OCI-LY7 (cell line): ENCODE measurements at regions not wholly inside any gene's neighbourhood (a gene's known extent, or its start where the extent isn't known, plus 50 kb on each side); places are given as distances from the start of the nearest gene placed in this dataset.
"Not testable (repeated sequence)": the region's sequence is repeated elsewhere in the genome, so short reads cannot be mapped to it uniquely, and the experiment has no call there.

Source experiments
- BruUV-seq: library from RNA; stranded (reverse); fragments of 400-500 nt; replicated peaks from 2 replicates; lab custom pipeline; 2021; lab: Mats Ljungman, UMichigan
- CTCF ChIA-PET: fragments of 300-600 bp; sonication (Branson Sonifier 250); formaldehyde crosslinking; loops from one replicate; lab custom pipeline; 2022; ENCODE audit warnings: antibody characterized with exemption; ENCODE audit not compliant: unreplicated experiment; lab: Charles Lee
- POLR2A ChIA-PET: fragments of 300-600 bp; sonication (Branson Sonifier 250); formaldehyde crosslinking; loops from one replicate; lab custom pipeline; 2022; ENCODE audit warnings: antibody characterized with exemption; lab: Charles Lee
- DNase-seq: peaks from one replicate; pipeline ENCODE4 v3.0.0-alpha.2; 2015; ENCODE audit warnings: low spot score
- H2AFZ ChIP-seq: fragments of 200-600 bp; sonication (generic), shearing (Covaris generic); 2 replicates; pipeline ENCODE4 v1.6.1; 2014; ENCODE audit warnings: mild to moderate bottlenecking, antibody characterized with exemption, low read length, moderate library complexity
- H3K27ac ChIP-seq: fragments of 200-600 bp; sonication (generic); 2 replicates; pipeline ENCODE4 v1.5.1; 2014; ENCODE audit warnings: mixed run types, low read depth, mild to moderate bottlenecking, moderate library complexity, low read length, inconsistent platforms; ENCODE audit not compliant: poor library complexity, severe bottlenecking
- H3K36me3 ChIP-seq: fragments of 200-600 bp; sonication (generic); 2 replicates; pipeline ENCODE4 v1.6.1; 2014; ENCODE audit warnings: mild to moderate bottlenecking, antibody characterized with exemption, low read length, moderate library complexity, mixed read lengths; ENCODE audit not compliant: insufficient read depth
- H3K4me1 ChIP-seq: fragments of 200-600 bp; sonication (generic); 2 replicates; pipeline ENCODE4 v1.5.1; 2014; ENCODE audit warnings: mild to moderate bottlenecking, low read length; ENCODE audit not compliant: insufficient read depth, poor library complexity, severe bottlenecking
- H3K4me2 ChIP-seq: fragments of 200-600 bp; sonication (generic); 2 replicates; pipeline ENCODE4 v1.6.1; 2014; ENCODE audit warnings: mild to moderate bottlenecking, low read length
- H3K4me3 ChIP-seq: fragments of 200-600 bp; sonication (generic); 2 replicates; pipeline ENCODE4 v1.5.1; 2014; ENCODE audit warnings: mild to moderate bottlenecking, low read depth, low read length; ENCODE audit not compliant: poor library complexity, severe bottlenecking
- H3K79me2 ChIP-seq: fragments of 200-600 bp; sonication (generic); 2 replicates; pipeline ENCODE4 v1.6.1; 2016; ENCODE audit warnings: low read depth, mild to moderate bottlenecking, low read length, moderate library complexity, mixed read lengths; ENCODE audit not compliant: insufficient read depth
- H3K9me2 ChIP-seq: fragments of 200-600 bp; sonication (generic); 2 replicates; pipeline ENCODE4 v1.6.1; 2016; ENCODE audit warnings: mild to moderate bottlenecking, low read length, mixed read lengths; ENCODE audit not compliant: insufficient read depth
- H3K9me3 ChIP-seq: fragments of 200-600 bp; sonication (generic); 2 replicates; pipeline ENCODE4 v1.6.1; 2014; ENCODE audit warnings: mild to moderate bottlenecking, mixed run types, low read length, mixed read lengths
- H4K20me1 ChIP-seq: fragments of 200-600 bp; sonication (generic); 2 replicates; pipeline ENCODE4 v1.6.1; 2014; ENCODE audit warnings: mild to moderate bottlenecking, antibody characterized with exemption, low read length, moderate library complexity, mixed read lengths; ENCODE audit not compliant: insufficient read depth
- CTCF ChIP-seq: fragments of 200-600 bp; sonication (generic); conservative IDR thresholded peaks from 2 replicates; pipeline ENCODE4 v1.5.1; 2014; ENCODE audit warnings: mild to moderate bottlenecking, antibody characterized with exemption, low read length, moderate library complexity, mixed read lengths
- EZH2phosphoT487 ChIP-seq: fragments of 200-600 bp; sonication (generic); IDR thresholded peaks from 2 replicates; pipeline ENCODE4 v1.6.1; 2018; ENCODE audit warnings: low read depth, borderline replicate concordance, mild to moderate bottlenecking, mixed run types, antibody characterized with exemption, low read length, moderate library complexity, mixed read lengths
- intact Hi-C: fragments of 100-400 bp; cut with micrococcal nuclease; formaldehyde crosslinking; loops from one replicate; pipeline ENCODE4 v1.10.0; 2022; ENCODE audit not compliant: unreplicated experiment

- H3K27ac ChIP-seq, H2AFZ ChIP-seq, BruUV-seq, H4K20me1 ChIP-seq, DNase-seq, H3K36me3 ChIP-seq, H3K9me2 ChIP-seq, H3K4me2 ChIP-seq, intact Hi-C loops, H3K79me2 ChIP-seq, H3K9me3 ChIP-seq, H3K4me3 ChIP-seq, CTCF ChIA-PET, H3K4me1 ChIP-seq: not testable (repeated sequence)
- POLR2A ChIA-PET = interaction anchor here (0.7 kb wide), 1 partner anchor 1204 kb away, joined by 8 read pairs; no protein-coding TSS in a partner anchor
Measured at GRCh38 chr10:38969553-38969952, 875.4 kb downstream of the ZNF37A start.

GRCh38 chr10:38979535-38979934 is 885.4 kb downstream of the ZNF37A start:
- no TSS peak for BruUV-seq
- Histone ChIP-seq H3K79me2 (no peaks in the 10 kb centered on the region), H3K27ac (no peak overlapping the region), H3K9me3 (no peaks in the 10 kb centered on the region), H3K4me3 (no peak overlapping the region), H3K4me2 (no peak overlapping the region), H3K4me1 (no peaks in the 10 kb centered on the region), H3K9me2 (no peaks in the 10 kb centered on the region), H2AFZ (no peak overlapping the region), H3K36me3 (no peaks in the 10 kb centered on the region), H4K20me1 (no peaks in the 10 kb centered on the region)
- DNase-seq = no peak
- TF ChIP-seq CTCF (no peak), EZH2phosphoT487 (no peak)
- CTCF ChIA-PET = no interaction called here
- POLR2A ChIA-PET = no interaction called here
- intact Hi-C loops = no loop called here
